ENCODE measurements at regions not wholly inside any gene's neighbourhood (a gene's known extent, or its start where the extent isn't known, plus 50 kb on each side); places are given as distances from the start of the nearest gene placed in this dataset.

GRCh38 chr2:67255933-67256615, 141.1 kb upstream of the ETAA1 start:
- Histone ChIP-seq H3K4ac (ENCODE audit: low read depth, low read length) (peak overlapping the region; percentile 86), H3K9me1 (ENCODE audit: insufficient read depth, low read length) (peaks cover 6% of the 10 kb centered on the region), H2BK5ac (ENCODE audit: low read depth, low read length, poor library complexity, severe bottlenecking) (peak overlapping the region; percentile 100), H3K4me3 (ENCODE audit: insufficient read depth, low read depth, low read length) (no peak overlapping the region), H4K5ac (ENCODE audit: low read depth, low read length) (peak overlapping the region; percentile 97), H2BK120ac (ENCODE audit: low read depth, low read length) (peak overlapping the region; percentile 97), H2BK15ac (ENCODE audit: low read depth, low read length) (peak overlapping the region; percentile 82), H3K4me2 (ENCODE audit: low read depth, low read length) (peak overlapping the region; percentile 79; the same call in 1 of the 2 replicates), H3K14ac (replicated peaks; ENCODE audit: low read depth, low read length) (peak overlapping the region; percentile 88), H4K20me1 (ENCODE audit: insufficient read depth, low read length) (no peaks in the 10 kb centered on the region), H3K9ac (ENCODE audit: low read depth, low read length) (peak overlapping the region; percentile 3; the same call in 1 of the 2 replicates), H2AK5ac (ENCODE audit: low read depth, low read length) (peak overlapping the region; percentile 98), H3K27me3 (ENCODE audit: control insufficient read depth, insufficient read depth, low read length) (no peaks in the 10 kb centered on the region), H3K36me3 (ENCODE audit: control insufficient read depth, insufficient read depth, low read length) (no peaks in the 10 kb centered on the region), H3K9me3 (ENCODE audit: control insufficient read depth, insufficient read depth, low read length) (no peaks in the 10 kb centered on the region), H3K27ac (ENCODE audit: insufficient read depth, low read length) (peak overlapping the region; percentile 96), H3K4me1 (ENCODE audit: control insufficient read depth, insufficient read depth, low read length) (peaks cover 18% of the 10 kb centered on the region), H2BK20ac (ENCODE audit: low read depth, low read length) (peak overlapping the region; percentile 98), H3K23ac (ENCODE audit: low read depth, low read length) (peak overlapping the region; percentile 68), H2AFZ (replicated peaks; ENCODE audit: low read length, poor library complexity) (no peak overlapping the region), H2AK9ac (replicated peaks; ENCODE audit: low read depth, low read length, poor library complexity) (peak overlapping the region; percentile 8), H3K56ac (ENCODE audit: extremely low read depth, insufficient read depth, low read length) (peak overlapping the region; percentile 88), H4K91ac (ENCODE audit: insufficient read depth, low read depth, low read length) (peak overlapping the region; percentile 95), H4K8ac (ENCODE audit: low read depth in 2 of 2, low read length in 2 of 2) (peak overlapping the region; percentile 45 to 85), H3K18ac (ENCODE audit: low read depth, low read length) (peak overlapping the region; percentile 95), H3K79me1 (ENCODE audit: low read depth in 1 of 2, low read length in 2 of 2) (peaks cover 7 to 16% of the 10 kb centered on the region in 2 experiments)
- in situ Hi-C loops (cut with MboI; ENCODE audit: low sequenced_read_pairs) (loop anchor here (5.0 to 10.0 kb wide), 2 partner anchors 674 to 821 kb away; partner anchors contain the start of gene MEIS1), dilution Hi-C loops (cut with HindIII; ENCODE audit: low sequenced_read_pairs, unreplicated experiment) (no loop called here), intact Hi-C loops (cut with micrococcal nuclease) (no loop called here)
- ChIA-PET CTCF (interaction anchor here (1.1 kb wide), 2 partner anchors 13 to 21 kb away, joined by 3 to 4 read pairs; no protein-coding TSS in a partner anchor), POLR2A (ENCODE audit: unreplicated experiment) (no interaction called here)
- TF ChIP-seq RFX5 (IDR thresholded peaks at IDR 0.05; ENCODE audit: low read depth, low read length) (no peak), BHLHE40 (IDR thresholded peaks at IDR 0.05; ENCODE audit: low read depth, low read length) (no peak), SMC3 (IDR thresholded peaks at IDR 0.05; ENCODE audit: low read depth, low read length) (no peak), RAD21 (IDR thresholded peaks at IDR 0.05; ENCODE audit: low read length) (0 out of 2 replicates have a peak, but pooled peaks have one; percentile 3), CEBPB (IDR thresholded peaks at IDR 0.05; ENCODE audit: low read depth, low read length) (peak; percentile 99), POLR2A (IDR thresholded peaks at IDR 0.05; ENCODE audit: low read depth, low read length) (no peak; the same call in 1 of the 2 replicates), MAFK (IDR thresholded peaks at IDR 0.05; ENCODE audit: low read depth, low read length) (no peak), ELK1 (IDR thresholded peaks at IDR 0.05; ENCODE audit: borderline replicate concordance, low read depth, low read length) (no peak), RCOR1 (IDR thresholded peaks at IDR 0.05; ENCODE audit: insufficient replicate concordance, low read length) (peak; percentile 53), FOS (IDR thresholded peaks at IDR 0.05; ENCODE audit: low read depth, low read length) (peak; percentile 53), MAZ (IDR thresholded peaks at IDR 0.05; ENCODE audit: borderline replicate concordance, low read depth, low read length) (no peak; the same call in 1 of the 2 replicates), MXI1 (IDR thresholded peaks at IDR 0.05; ENCODE audit: borderline replicate concordance, low read depth, low read length) (no peak), CHD1 (IDR thresholded peaks at IDR 0.05; ENCODE audit: low read depth, low read length) (no peak; the same call in 1 of the 2 replicates), NFE2L2 (IDR thresholded peaks at IDR 0.05; ENCODE audit: low read depth, low read length) (no peak; the same call in 1 of the 2 replicates)
- DNase-seq (peak; percentile 96), ATAC-seq (ENCODE audit: low read depth) (peak; percentile 4)
- no CpG with 5 or more reads among the region's 2 CpGs for WGBS, 2 experiments (ENCODE audit: extremely low coverage in 2 of 2, insufficient read length in 1 of 2)
- no TSS peak for BruUV-seq (replicated peaks)

Measured in IMR-90 (cell line).